SK-N-SH (cell line): ENCODE measurements at regions not wholly inside any gene's neighbourhood (a gene's known extent, or its start where the extent isn't known, plus 50 kb on each side); places are given as distances from the start of the nearest gene placed in this dataset.

Experiments
- CTCF ChIA-PET: fragments of 300-600, 350-600 bp; formaldehyde crosslinking; extraction: SDS; loops from one replicate; lab custom pipeline; 2021; lab: Yijun Ruan, JAX
- POLR2A ChIA-PET: fragments of 350-600 bp; sonication (Branson Sonifier 250); formaldehyde crosslinking; extraction: SDS; loops from one replicate; lab custom pipeline; 2020; ENCODE audit warnings: antibody characterized with exemption, inconsistent platforms; lab: Yijun Ruan, JAX
- DNase-seq: peaks from one replicate; pipeline ENCODE4 v3.0.0; 2012
- H2AFZ ChIP-seq: fragments of 200-600 bp; sonication (generic); 2 replicates; pipeline ENCODE4 v1.8.1; 2016; ENCODE audit warnings: antibody characterized with exemption, mild to moderate bottlenecking, low read depth
- H3F3A ChIP-seq: fragments of 200-600 bp; sonication (generic); replicated peaks from 2 replicates; pipeline ENCODE3; 2016; ENCODE audit warnings: antibody characterized with exemption, mild to moderate bottlenecking; ENCODE audit not compliant: insufficient read depth
- H3K27ac ChIP-seq, 2 experiments: fragments of 200-500 bp in 1 of 2; fragments of 200-600 bp in 1 of 2; sonication (Bioruptor generic) in 1 of 2; sonication (generic), shearing (Covaris generic) in 1 of 2; 2 replicates each; pipeline versions ENCODE4 v1.5.1 to v1.6.1; 2014 to 2016; ENCODE audit warnings: low read depth in 2 of 2, inconsistent platforms in 1 of 2, low read length in 1 of 2, mild to moderate bottlenecking in 1 of 2, mixed read lengths in 1 of 2
- H3K27me3 ChIP-seq: fragments of 200-600 bp; sonication (generic), shearing (Covaris generic); 2 replicates; pipeline ENCODE4 v1.6.1; 2016; ENCODE audit warnings: mixed run types; ENCODE audit not compliant: insufficient read depth
- H3K36me3 ChIP-seq, 2 experiments: fragments of 200-500 bp in 1 of 2; fragments of 200-600 bp in 1 of 2; sonication (Bioruptor generic) in 1 of 2; sonication (generic) in 1 of 2; replicated peaks in 1 of 2; 2 replicates each; pipeline versions ENCODE3 to v1.5.1; 2014 to 2016; ENCODE audit warnings: low read length in 1 of 2, mild to moderate bottlenecking in 1 of 2; ENCODE audit not compliant: insufficient read depth in 2 of 2, control insufficient read depth in 1 of 2
- H3K4me1 ChIP-seq, 2 experiments: fragments of 200-500 bp in 1 of 2; fragments of 200-600 bp in 1 of 2; sonication (Bioruptor generic) in 1 of 2; sonication (generic), shearing (Covaris generic) in 1 of 2; 2 replicates each; pipeline versions ENCODE4 v1.5.1 to v1.6.1; 2014 to 2016; ENCODE audit warnings: low read depth in 1 of 2, low read length in 1 of 2, mixed run types in 1 of 2; ENCODE audit not compliant: insufficient read depth in 2 of 2, control insufficient read depth in 1 of 2
- H3K4me2 ChIP-seq: fragments of 200-600 bp; sonication (generic), shearing (Covaris generic); 2 replicates; pipeline ENCODE4 v1.6.1; 2017; ENCODE audit warnings: mixed run types
- H3K4me3 ChIP-seq, 2 experiments: fragments of 200-500 bp in 1 of 2; fragments of 200-600 bp in 1 of 2; sonication (Bioruptor generic) in 1 of 2; sonication (generic), shearing (Covaris generic) in 1 of 2; 2 replicates each; pipeline versions ENCODE4 v1.5.1 to v1.8.1; 2014 to 2016; ENCODE audit warnings: low read depth in 2 of 2, inconsistent platforms in 1 of 2, low read length in 1 of 2, mild to moderate bottlenecking in 1 of 2, mixed read lengths in 1 of 2, moderate library complexity in 1 of 2
- H3K79me2 ChIP-seq: fragments of 200-600 bp; sonication (generic); 2 replicates; pipeline ENCODE4 v1.8.1; 2017; ENCODE audit warnings: mild to moderate bottlenecking; ENCODE audit not compliant: insufficient read depth
- H3K9ac ChIP-seq: fragments of 200-600 bp; sonication (generic); 2 replicates; pipeline ENCODE4 v1.6.1; 2017; ENCODE audit warnings: mixed run types
- H3K9me2 ChIP-seq: fragments of 200-600 bp; sonication (generic); 2 replicates; pipeline ENCODE4 v1.6.1; 2017; ENCODE audit warnings: mixed run types
- H3K9me3 ChIP-seq: fragments of 200-600 bp; sonication (generic); 2 replicates; pipeline ENCODE4 v1.6.1; 2017; ENCODE audit warnings: mixed run types, mild to moderate bottlenecking, moderate library complexity
- H4K20me1 ChIP-seq: fragments of 200-600 bp; sonication (generic); 2 replicates; pipeline ENCODE4 v1.6.1; 2017; ENCODE audit warnings: mild to moderate bottlenecking, mixed run types; ENCODE audit not compliant: insufficient read depth
- CHD2 ChIP-seq: fragments of 150-350 bp; IDR thresholded peaks from 2 replicates; pipeline ENCODE4 v1.6.1; 2018; ENCODE audit warnings: low read length; ENCODE audit not compliant: partially characterized antibody
- CTCF ChIP-seq: fragments of 200-600 bp; sonication (generic); IDR thresholded peaks from 2 replicates; pipeline ENCODE4 v1.6.1; 2017; ENCODE audit warnings: antibody characterized with exemption, mild to moderate bottlenecking, moderate library complexity
- EP300 ChIP-seq, 2 experiments: IDR thresholded peaks; 2 replicates each; pipeline versions ENCODE4 v1.4.0 to v1.6.1; 2012; ENCODE audit warnings: borderline replicate concordance in 1 of 2, low read depth in 1 of 2, low read length in 1 of 2
- EZH2phosphoT487 ChIP-seq: fragments of 200-600 bp; sonication (generic); IDR thresholded peaks from 2 replicates; pipeline ENCODE4 v1.6.1; 2017; ENCODE audit warnings: low read depth, mixed run types, mild to moderate bottlenecking, antibody characterized with exemption, moderate library complexity, borderline replicate concordance
- FOSL2 ChIP-seq: IDR thresholded peaks from 2 replicates; pipeline ENCODE4 v1.4.0; 2012; ENCODE audit warnings: low read depth, mild to moderate bottlenecking, moderate library complexity, borderline replicate concordance
- FOXJ3 ChIP-seq: sonication (generic); formaldehyde crosslinking; IDR thresholded peaks from 2 replicates; pipeline ENCODE4 v1.5.1; 2020; ENCODE audit warnings: mild to moderate bottlenecking, missing genetic modification reagents
- POLR2AphosphoS5 ChIP-seq: IDR thresholded peaks from 2 replicates; pipeline ENCODE4 v1.6.1; 2012; ENCODE audit warnings: low read depth, low read length
- RAD21 ChIP-seq: IDR thresholded peaks from 2 replicates; pipeline ENCODE4 v1.6.1; 2012; ENCODE audit warnings: mild to moderate bottlenecking, low read length
- RCOR1 ChIP-seq: fragments of 150-350 bp; IDR thresholded peaks from 2 replicates; pipeline ENCODE4 v1.6.1; 2017; ENCODE audit warnings: antibody characterized with exemption, low read length
- RXRA ChIP-seq: IDR thresholded peaks from 2 replicates; pipeline ENCODE4 v1.4.0; 2012; ENCODE audit warnings: low read depth, mild to moderate bottlenecking, borderline replicate concordance
- SIN3A ChIP-seq: IDR thresholded peaks from 2 replicates; pipeline ENCODE4 v1.6.1; 2012; ENCODE audit warnings: low read depth, mild to moderate bottlenecking, low read length, moderate library complexity, borderline replicate concordance
- SMC3 ChIP-seq: IDR thresholded peaks from 2 replicates; pipeline ENCODE4 v1.6.1; 2012; ENCODE audit warnings: low read depth, low read length, improper control_type of control experiment
- TAF1 ChIP-seq: IDR thresholded peaks from 2 replicates; pipeline ENCODE4 v1.6.1; 2012; ENCODE audit warnings: low read depth, mild to moderate bottlenecking, low read length, moderate library complexity, borderline replicate concordance
- TCF12 ChIP-seq: IDR thresholded peaks from 2 replicates; pipeline ENCODE4 v1.4.0; 2012
- TEAD4 ChIP-seq: IDR thresholded peaks from 2 replicates; pipeline ENCODE4 v1.4.0; 2012; ENCODE audit warnings: mild to moderate bottlenecking, borderline replicate concordance; ENCODE audit not compliant: insufficient read depth
- USF1 ChIP-seq: IDR thresholded peaks from 2 replicates; pipeline ENCODE4 v1.4.0; 2012; ENCODE audit warnings: low read depth, borderline replicate concordance
- WGBS: methylation state at CpG from one replicate; pipeline ENCODE4 v1.1.6; 2017; ENCODE audit warnings: low lambda C conversion rate; 5-methylcytosine and 5-hydroxymethylcytosine counted together
- TF ChIP-seq, protein P1 (sequence below): IDR thresholded peaks from 2 replicates; pipeline ENCODE4 v1.4.0; 2012; ENCODE audit warnings: low read depth
- TF ChIP-seq, protein P2 (sequence below): IDR thresholded peaks from 2 replicates; pipeline ENCODE4 v1.6.1; 2012; ENCODE audit warnings: mild to moderate bottlenecking, low read depth, low read length, moderate library complexity
- TF ChIP-seq, protein P3 (sequence below): fragments of 150-350 bp; IDR thresholded peaks from 2 replicates; pipeline ENCODE4 v1.6.1; 2017; ENCODE audit warnings: antibody characterized with exemption, low read length, low read depth, borderline replicate concordance

DNA sequence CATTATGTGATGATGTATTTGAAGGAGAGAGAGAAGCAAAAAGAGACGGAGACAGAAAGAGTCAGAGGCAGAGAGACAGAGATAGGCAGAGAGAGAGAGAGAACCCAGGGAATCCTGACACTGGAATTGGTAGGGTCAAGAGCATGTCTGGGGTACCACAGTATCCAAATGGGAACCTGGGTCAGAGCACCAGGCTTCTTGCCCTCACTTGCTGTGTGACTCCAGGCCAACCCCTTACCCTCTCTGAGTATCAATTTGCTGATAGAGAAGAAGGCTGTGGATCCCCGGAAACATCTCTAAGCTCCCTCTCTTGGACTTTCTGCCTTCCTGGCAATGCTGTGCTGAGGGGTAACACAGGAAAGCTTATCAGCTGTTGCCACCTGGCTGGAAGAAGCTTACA lies 385.3 kb upstream of the SULF2 start:
- no peak overlapping the region for H3K9ac ChIP-seq
- H3F3A ChIP-seq: no peaks in the 10 kb centered on the region
- H3K79me2 ChIP-seq: no peaks in the 10 kb centered on the region
- no peak overlapping the region for H2AFZ ChIP-seq
- H3K27me3 ChIP-seq: peaks cover 8% of the 10 kb centered on the region; the same call in 1 of the 2 replicates
- H3K4me3 ChIP-seq: no peak overlapping the region
- no peak for TF ChIP-seq TCF12
- no peak for TF ChIP-seq SIN3A
- TF ChIP-seq SMC3: no peak
- TF ChIP-seq, protein P1, sequence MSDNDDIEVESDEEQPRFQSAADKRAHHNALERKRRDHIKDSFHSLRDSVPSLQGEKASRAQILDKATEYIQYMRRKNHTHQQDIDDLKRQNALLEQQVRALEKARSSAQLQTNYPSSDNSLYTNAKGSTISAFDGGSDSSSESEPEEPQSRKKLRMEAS: no peak
- no peak for TF ChIP-seq EP300 (IDR thresholded peaks at IDR 0.05; ENCODE audit: borderline replicate concordance in 1 of 2, low read depth in 1 of 2, low read length in 1 of 2)
- TF ChIP-seq, protein P2, sequence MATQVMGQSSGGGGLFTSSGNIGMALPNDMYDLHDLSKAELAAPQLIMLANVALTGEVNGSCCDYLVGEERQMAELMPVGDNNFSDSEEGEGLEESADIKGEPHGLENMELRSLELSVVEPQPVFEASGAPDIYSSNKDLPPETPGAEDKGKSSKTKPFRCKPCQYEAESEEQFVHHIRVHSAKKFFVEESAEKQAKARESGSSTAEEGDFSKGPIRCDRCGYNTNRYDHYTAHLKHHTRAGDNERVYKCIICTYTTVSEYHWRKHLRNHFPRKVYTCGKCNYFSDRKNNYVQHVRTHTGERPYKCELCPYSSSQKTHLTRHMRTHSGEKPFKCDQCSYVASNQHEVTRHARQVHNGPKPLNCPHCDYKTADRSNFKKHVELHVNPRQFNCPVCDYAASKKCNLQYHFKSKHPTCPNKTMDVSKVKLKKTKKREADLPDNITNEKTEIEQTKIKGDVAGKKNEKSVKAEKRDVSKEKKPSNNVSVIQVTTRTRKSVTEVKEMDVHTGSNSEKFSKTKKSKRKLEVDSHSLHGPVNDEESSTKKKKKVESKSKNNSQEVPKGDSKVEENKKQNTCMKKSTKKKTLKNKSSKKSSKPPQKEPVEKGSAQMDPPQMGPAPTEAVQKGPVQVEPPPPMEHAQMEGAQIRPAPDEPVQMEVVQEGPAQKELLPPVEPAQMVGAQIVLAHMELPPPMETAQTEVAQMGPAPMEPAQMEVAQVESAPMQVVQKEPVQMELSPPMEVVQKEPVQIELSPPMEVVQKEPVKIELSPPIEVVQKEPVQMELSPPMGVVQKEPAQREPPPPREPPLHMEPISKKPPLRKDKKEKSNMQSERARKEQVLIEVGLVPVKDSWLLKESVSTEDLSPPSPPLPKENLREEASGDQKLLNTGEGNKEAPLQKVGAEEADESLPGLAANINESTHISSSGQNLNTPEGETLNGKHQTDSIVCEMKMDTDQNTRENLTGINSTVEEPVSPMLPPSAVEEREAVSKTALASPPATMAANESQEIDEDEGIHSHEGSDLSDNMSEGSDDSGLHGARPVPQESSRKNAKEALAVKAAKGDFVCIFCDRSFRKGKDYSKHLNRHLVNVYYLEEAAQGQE: no peak
- TF ChIP-seq TEAD4: no peak
- no peak for TF ChIP-seq RAD21
- TF ChIP-seq, protein P3, sequence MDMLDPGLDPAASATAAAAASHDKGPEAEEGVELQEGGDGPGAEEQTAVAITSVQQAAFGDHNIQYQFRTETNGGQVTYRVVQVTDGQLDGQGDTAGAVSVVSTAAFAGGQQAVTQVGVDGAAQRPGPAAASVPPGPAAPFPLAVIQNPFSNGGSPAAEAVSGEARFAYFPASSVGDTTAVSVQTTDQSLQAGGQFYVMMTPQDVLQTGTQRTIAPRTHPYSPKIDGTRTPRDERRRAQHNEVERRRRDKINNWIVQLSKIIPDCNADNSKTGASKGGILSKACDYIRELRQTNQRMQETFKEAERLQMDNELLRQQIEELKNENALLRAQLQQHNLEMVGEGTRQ: no peak
- TF ChIP-seq USF1: no peak
- no peak for TF ChIP-seq RCOR1
- TF ChIP-seq EZH2phosphoT487: no peak
- TF ChIP-seq CHD2: no peak
- no peak for TF ChIP-seq FOXJ3 (CRISPR knock-in tag)
- no peak for TF ChIP-seq POLR2AphosphoS5
- no peak for TF ChIP-seq RXRA
- TF ChIP-seq FOSL2: no peak
- TF ChIP-seq CTCF: no peak
- TF ChIP-seq TAF1: no peak
- H3K9me2 ChIP-seq: no peaks in the 10 kb centered on the region
- no peaks in the 10 kb centered on the region for H3K36me3 ChIP-seq
- H4K20me1 ChIP-seq: no peaks in the 10 kb centered on the region
- H3K4me2 ChIP-seq: no peak overlapping the region
- H3K4me1 ChIP-seq: no peaks in the 10 kb centered on the region
- no peak overlapping the region for H3K27ac ChIP-seq
- ChIA-PET POLR2A (no interaction called here), CTCF (interaction anchor here (1.1 kb wide), 1 partner anchor 384 kb away, joined by 5 read pairs; no protein-coding TSS in a partner anchor)
- WGBS: 68% methylated on average over 2 of the region's 2 CpGs
- DNase-seq: no peak
- H3K9me3 ChIP-seq: no peaks in the 10 kb centered on the region
